Aorta (tissue), 5 donors: ENCODE measurements at regions not wholly inside any gene's neighbourhood (a gene's known extent, or its start where the extent isn't known, plus 50 kb on each side); places are given as distances from the start of the nearest gene placed in this dataset.

ENCODE experiments used
- ATAC-seq: fragments of 200-7000 bp; cut with Tn5 transposase; one replicate; pipeline ENCODE4 v1.9.1; 2022; ENCODE audit warnings: moderate library complexity; ENCODE audit not compliant: low FRiP score
- DNase-seq, 2 donors: peaks; one replicate each; pipeline ENCODE4 v3.0.0-alpha.2; 2020
- H3K27ac ChIP-seq, 2 donors: one replicate each; pipeline ENCODE4 v1.5.1; 2013; ENCODE audit warnings: low read length in 2 of 2, mild to moderate bottlenecking in 2 of 2, moderate library complexity in 2 of 2, control low read depth in 1 of 2, inconsistent platforms in 1 of 2, low read depth in 1 of 2
- H3K27me3 ChIP-seq, 2 donors: one replicate each; pipeline ENCODE4 v1.6.1; 2013; ENCODE audit warnings: control low read depth in 1 of 2, low read length in 1 of 2, mild to moderate bottlenecking in 1 of 2, moderate library complexity in 1 of 2; ENCODE audit not compliant: insufficient read depth in 2 of 2, control insufficient read depth in 1 of 2
- H3K36me3 ChIP-seq, 2 donors: one replicate each; pipeline ENCODE4 v1.6.1; 2013; ENCODE audit warnings: control low read depth in 1 of 2, low read length in 1 of 2, mild to moderate bottlenecking in 1 of 2; ENCODE audit not compliant: insufficient read depth in 2 of 2, control insufficient read depth in 1 of 2
- H3K4me1 ChIP-seq, 2 donors: one replicate each; pipeline ENCODE4 v1.6.1; 2013; ENCODE audit warnings: low read length in 2 of 2, control low read depth in 1 of 2, mild to moderate bottlenecking in 1 of 2, moderate library complexity in 1 of 2; ENCODE audit not compliant: insufficient read depth in 2 of 2, control insufficient read depth in 1 of 2
- H3K4me3 ChIP-seq, 2 donors: one replicate each; pipeline ENCODE4 v1.5.1; 2013; ENCODE audit warnings: low read length in 2 of 2, control low read depth in 1 of 2, mild to moderate bottlenecking in 1 of 2
- H3K9me3 ChIP-seq: one replicate; pipeline ENCODE4 v1.6.1; 2013; ENCODE audit warnings: mild to moderate bottlenecking, low read length; ENCODE audit not compliant: control insufficient read depth
- WGBS, 2 donors: extraction: QIAGEN DNeasy Blood & Tissue Kit; methylation state at CpG; one replicate each; pipeline ENCODE4 v1.1.7; 2013; 5-methylcytosine and 5-hydroxymethylcytosine counted together
- intact Hi-C, 2 donors: fragments of 100-400 bp; cut with DNase I; formaldehyde crosslinking; loops; one replicate each; pipeline versions ENCODE4 v1.14.2 to v1.15.0; 2022
- donor health status: healthy with polysubstance abuse.
- donor health status: Bipolar disorder and iron deficiency.
- donor health status: DM: no; HTN: no; CAD: no.
- donor health status: DM: no; HTN: no; CAD: no.
- donor health status: DM: yes; HTN: yes; CAD: no.

DNA sequence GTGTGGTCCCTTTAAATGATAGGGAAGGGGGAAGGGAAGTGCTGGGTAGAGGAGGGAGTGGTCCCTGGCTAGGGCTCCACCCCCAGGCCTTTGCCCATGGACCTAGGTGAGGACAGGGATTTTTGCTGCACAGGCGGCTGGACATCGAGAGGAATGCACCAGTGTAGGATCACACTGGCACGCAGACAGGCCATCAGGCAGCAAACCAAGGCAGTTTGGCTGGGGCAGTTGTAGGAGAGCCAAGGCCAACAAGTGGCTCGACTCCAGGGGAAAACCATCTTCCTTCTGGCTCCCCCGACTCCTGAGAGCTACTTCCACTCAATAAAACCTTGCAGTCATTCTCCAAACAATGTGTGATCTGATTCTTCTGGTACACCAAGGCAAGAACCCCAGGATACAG, 402.0 kb upstream of the LRRTM1 start:
- 26 to 69% methylated on average over 5 of the region's 5 CpGs for WGBS, 2 donors
- H3K9me3 ChIP-seq, result no peaks in the 10 kb centered on the region
- intact Hi-C loops, result no loop called here
- H3K27ac ChIP-seq, result no peak overlapping the region
- no peak for ATAC-seq
- no peak for DNase-seq
- H3K36me3 ChIP-seq, result no peaks in the 10 kb centered on the region
- no peaks in the 10 kb centered on the region for H3K4me1 ChIP-seq
- no peak overlapping the region for H3K4me3 ChIP-seq
- H3K27me3 ChIP-seq, result no peaks in the 10 kb centered on the region

GRCh38 chr2:80703532-80703931, 399.0 kb upstream of the LRRTM1 start:
- no peak overlapping the region for H3K27ac ChIP-seq
- ATAC-seq (no peak), DNase-seq (no peak)
- no peaks in the 10 kb centered on the region for H3K4me1 ChIP-seq
- no peaks in the 10 kb centered on the region for H3K9me3 ChIP-seq
- intact Hi-C loops, result no loop called here
- H3K27me3 ChIP-seq, result no peaks in the 10 kb centered on the region
- H3K36me3 ChIP-seq, result no peaks in the 10 kb centered on the region
- H3K4me3 ChIP-seq, result no peak overlapping the region
- 53 to 54% methylated on average over 3 of the region's 3 CpGs for WGBS, 2 donors

DNA sequence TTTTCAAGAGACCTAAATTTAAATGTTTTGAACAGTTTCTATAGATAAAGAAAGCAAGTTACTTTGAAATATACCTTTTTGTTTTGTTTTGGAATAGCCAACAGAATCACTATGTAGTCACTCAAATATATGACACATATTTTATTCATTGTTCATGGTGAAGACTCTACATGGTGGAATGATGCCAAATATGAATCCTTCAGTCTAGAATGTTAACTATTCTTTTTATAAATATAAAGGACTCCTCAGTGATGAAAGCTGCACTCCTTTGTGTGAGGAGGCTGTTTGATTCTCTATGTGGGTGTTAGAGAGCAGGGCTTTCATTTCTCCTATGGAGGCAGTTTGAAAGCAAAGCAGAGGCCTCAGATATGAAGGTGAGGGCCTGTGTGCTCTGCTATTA, 396.4 kb upstream of the LRRTM1 start:
- H3K4me3 ChIP-seq, result no peak overlapping the region
- no peaks in the 10 kb centered on the region for H3K4me1 ChIP-seq
- DNase-seq, result no peak
- H3K27ac ChIP-seq, result no peak overlapping the region
- H3K27me3 ChIP-seq, result no peaks in the 10 kb centered on the region
- H3K36me3 ChIP-seq, result no peaks in the 10 kb centered on the region
- no peaks in the 10 kb centered on the region for H3K9me3 ChIP-seq
- ATAC-seq, result no peak
- intact Hi-C loops, result no loop called here
